NCI-H524 treated with DMSO at 0.1 percent for 48 hours (cell line): ENCODE measurements at regions not wholly inside any gene's neighbourhood (a gene's known extent, or its start where the extent isn't known, plus 50 kb on each side); places are given as distances from the start of the nearest gene placed in this dataset.
"Not testable (repeated sequence)": the region's sequence is repeated elsewhere in the genome, so short reads cannot be mapped to it uniquely, and the experiment has no call there.

Experiments used
- DNase-seq: peaks from one replicate; lab custom pipeline; 2025; lab: John Stamatoyannopoulos, UW

DNA sequence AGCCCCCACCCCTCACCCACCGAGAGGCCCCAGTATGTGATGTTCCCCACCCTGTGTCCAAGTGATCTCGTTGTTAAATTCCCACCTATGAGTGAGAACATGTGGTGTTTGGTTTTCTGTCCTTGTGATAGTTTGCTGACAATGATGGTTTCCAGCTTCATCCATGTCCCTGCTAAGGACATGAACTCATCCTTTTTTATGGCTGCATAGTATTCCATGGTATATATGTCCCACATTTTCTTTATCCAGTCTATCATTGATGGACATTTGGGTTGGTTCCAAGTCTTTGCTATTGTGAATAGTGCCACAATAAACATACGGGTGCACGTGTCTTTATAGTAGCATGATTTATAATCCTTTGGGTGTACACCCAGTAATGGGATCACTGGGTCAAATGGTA lies 79.2 kb downstream of the PXDC1 start:
- DNase-seq = not testable (repeated sequence)

DNA sequence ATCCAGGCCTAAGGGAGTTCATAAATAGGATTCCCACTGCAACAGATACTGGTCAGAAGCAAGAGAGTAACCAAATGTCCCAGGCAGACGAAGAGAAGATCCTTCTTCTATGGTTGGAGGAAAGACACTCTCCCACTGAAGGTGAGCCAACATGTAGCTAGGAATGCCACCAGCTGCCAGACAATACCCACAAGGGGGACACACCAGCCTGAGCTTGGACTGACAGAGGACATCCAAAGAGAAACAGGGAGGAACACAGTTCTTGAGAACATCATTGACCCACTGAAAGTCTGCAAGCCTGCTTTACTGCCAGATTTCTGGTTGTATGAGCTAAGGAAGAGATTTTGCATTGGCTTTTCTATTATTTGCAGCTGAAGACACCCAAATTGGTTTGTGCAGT lies 80.1 kb downstream of the PXDC1 start:
- no peak for DNase-seq

DNA sequence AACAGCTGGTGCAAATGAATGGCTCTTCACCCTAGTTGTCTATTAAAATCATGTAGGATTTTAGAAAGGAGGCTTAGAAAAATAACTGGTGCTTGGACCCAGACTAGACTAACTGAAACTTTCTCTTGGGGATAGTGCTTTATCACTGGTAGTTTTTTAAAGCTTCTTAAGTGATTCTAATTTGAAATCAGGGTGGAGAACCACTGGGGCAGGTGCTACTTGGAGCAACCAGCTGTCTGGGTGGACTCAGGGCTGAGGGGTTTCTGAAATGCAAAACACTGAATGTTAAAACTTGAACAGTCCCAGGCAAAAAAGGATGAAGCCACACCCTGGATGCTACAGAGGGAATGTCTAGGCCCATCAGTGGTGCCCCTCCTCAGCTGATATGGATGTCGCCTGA lies 81.2 kb downstream of the PXDC1 start:
- peak; percentile 7 for DNase-seq

DNA sequence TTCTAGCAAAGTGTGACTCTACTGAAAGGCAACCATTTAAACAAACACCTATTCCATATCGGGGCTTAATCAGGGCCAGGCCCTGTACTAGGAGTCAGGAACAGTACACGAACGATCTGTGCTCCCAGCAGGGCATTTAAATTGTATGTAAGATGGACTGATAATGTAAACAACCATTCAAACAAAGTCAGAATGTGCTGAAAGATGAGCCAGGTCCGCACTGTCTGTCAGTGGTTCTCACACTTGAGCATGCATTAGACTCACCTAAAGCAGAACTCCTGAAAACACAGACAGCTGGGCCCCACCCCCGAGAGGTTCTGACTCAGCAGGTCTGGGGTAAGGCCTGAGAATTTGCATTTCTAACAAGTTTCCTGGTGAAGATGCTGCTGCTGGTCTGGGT lies 81.6 kb downstream of the PXDC1 start:
- no peak for DNase-seq

DNA sequence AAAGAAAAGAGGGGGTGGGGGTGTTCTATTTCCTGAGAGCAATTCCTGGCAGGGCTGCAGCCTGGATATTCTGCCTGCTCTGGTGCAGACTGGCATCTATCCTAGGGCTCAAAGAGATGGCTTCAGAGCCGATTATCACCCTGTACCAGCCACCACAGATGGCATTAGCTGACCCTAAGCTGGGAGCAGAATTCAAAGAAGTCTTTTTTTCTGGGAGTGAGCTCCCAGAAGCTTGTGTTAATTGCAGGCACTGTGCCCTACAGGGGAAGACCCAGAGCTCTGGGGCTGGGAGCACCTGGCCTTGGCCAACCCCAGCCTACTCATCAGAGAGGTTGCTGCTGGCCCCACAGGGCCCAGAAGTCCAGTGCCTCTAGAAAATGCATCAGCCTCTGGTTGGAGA lies 85.9 kb downstream of the PXDC1 start:
- DNase-seq = no peak

DNA sequence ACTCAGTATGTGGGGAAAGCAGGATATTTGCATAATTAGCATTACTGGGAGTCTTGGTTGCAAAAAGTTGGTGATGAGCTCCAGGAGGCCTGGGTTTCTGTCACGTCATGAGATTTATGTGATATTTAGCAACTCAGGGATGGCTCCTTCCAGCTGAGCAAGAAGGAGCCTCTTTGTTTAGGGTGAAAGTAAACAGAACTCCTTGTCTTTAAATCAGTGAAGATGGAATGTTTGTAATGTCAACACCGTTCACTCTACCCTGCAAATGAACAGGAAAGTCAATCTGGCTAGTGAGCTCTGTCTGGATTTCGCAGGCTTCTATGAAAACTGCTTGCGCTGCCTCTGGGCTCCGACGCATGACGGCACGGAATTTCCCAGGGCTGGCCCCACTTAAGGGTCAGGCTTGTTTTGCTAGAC lies 86.9 kb downstream of the PXDC1 start:
- DNase-seq = no peak

DNA sequence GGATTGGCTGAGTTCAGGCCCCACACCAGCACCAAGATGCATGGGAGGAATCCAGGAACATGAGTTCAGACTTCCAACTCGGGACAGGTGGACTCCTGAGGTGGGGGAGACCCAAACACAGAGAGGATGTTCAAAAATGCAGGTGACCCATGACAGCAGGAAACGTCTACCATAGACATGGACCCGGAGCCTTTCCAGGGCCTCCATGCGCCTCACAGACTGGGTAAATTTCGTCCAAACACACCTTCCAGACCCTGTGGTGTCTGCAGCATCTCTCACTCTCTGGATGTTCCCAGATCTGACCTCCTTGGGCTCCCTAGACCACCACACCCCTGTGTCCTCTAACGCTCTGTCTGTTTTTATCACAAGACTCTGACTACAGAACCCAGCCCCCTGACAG lies 87.7 kb downstream of the PXDC1 start:
- no peak for DNase-seq

DNA sequence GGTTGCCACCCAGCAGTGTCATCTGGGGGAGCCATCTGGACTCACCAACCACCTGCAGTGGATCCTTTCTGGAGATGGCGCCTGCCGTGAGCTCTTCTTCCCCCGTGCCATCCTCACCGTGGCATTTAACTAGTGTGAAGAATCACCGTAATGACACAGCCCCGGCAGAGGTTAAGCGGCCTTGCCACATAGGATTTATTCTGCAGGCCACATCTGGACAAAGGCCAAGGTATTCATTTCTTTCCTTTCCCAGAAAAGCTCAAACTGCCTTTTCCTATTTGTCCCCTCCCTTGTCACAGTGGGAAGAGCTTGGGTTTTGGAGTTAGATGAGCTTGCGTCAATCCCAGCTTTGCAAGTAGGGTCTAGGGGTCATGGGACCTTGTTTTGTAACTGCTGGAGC lies 88.4 kb downstream of the PXDC1 start:
- DNase-seq = no peak

DNA sequence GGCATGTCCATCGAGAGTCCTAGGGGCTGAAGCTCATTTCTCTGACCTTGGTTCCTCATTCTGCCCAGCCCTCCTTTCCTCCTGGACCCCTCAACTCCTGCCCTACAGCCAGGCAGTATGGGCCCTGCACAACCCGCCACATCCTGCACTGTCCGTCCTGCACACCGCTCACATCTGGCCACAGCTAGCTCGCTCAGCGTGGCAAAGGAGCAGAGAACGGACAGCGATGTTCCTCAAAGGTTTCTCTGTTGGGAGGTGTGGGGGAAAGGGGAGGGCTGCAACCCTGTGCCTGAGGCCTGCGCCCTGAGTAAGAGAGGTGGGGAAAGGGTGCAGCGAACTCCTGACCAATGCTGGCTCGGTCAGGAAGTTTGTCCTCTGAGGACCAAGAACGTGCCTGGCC lies 90.1 kb downstream of the PXDC1 start:
- no peak for DNase-seq

DNA sequence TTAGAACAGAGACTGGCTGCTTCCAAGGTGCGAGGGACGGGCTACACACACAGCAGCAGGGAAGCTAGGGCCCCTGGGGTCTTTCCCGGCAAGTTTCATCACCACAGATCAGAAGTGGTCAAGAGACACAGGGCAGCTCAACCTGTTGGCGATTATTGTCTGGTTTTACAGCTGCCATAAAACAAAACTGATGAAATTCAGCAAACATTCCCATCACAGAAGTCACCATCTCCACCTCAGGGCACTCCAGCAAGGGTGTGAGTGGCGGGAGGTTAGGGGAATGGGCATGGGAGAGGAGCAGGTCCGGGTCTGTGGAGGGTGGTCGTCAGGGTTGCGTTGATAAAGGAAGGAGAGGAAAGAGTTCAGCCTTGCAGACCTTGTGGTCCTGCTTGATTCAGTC lies 91.0 kb downstream of the PXDC1 start:
- DNase-seq = no peak

DNA sequence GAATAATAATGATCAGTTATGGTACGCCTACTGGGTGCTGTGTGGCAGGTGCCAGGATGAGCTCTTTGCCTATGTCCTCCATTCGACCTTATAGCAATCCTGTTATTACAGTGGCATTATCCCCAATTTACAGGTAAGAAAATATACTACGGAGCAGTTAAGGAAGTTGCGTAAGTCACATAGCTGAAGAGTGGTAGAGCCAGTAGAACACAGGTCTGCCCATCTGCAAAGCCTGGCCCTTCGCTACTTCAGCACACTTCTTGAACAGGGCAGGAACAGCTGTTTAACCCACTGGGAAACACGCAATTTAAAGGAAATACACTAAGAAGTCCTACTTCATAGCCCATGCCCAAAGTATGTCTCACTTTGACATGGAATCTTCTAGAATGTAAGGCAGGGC lies 91.8 kb downstream of the PXDC1 start:
- no peak for DNase-seq

DNA sequence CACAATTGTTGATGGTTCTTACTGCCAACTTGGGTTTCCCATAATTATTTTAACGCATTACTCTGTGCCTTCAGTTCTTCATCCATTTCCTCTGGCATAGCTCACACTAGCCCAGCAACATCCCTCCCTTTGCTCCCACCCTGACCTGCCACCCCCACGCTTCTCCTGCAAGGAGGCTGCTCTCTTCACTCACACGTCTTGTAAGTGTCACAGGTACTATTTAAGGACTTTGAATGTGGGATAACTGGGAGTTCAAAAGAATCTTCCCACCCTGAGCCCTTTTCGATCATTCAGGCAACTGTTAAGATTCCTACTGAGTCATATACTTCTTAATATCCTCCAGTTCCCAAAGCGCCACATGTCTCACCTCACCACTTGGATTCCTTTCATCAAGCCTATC lies 95.4 kb downstream of the PXDC1 start:
- DNase-seq = no peak

DNA sequence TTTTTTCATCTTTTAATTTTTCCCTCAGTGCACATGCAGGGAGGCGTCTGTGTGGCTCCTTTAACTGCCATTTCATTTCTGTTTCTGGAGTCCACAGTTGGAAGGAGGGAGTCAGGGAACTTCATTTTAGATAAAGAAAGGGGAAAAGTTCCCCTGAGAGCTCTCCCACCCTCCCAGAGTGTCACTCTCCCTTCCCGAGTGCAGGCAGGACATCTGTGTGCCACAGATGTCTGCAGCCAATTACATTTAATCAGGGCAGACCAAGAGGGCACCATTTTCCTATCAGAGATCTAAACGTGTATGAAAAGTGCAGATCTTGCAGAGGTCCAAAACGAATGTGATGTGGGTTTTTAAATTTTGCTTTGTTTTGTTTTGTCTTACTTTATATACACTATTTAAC lies 96.6 kb downstream of the PXDC1 start:
- DNase-seq = peak; percentile 79

DNA sequence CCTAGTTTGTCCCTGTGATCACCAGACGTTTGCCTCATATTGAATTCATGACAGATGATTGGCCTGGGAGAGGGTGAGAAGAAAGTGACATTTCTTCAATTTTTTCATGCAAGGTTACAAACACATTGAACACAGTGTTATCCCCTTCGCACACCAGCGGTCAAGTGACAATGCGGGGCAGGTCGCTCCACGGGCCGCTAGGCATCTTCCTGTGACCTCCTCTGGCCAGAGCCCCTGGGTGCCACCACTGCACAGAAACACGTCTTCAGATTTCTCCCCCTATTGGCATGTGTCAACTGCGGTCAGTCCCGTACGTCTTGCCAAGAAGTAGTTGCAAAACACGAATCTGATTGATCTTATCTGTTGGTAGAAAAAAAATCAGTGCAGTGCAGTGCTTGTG lies 97.1 kb downstream of the PXDC1 start:
- DNase-seq = no peak

DNA sequence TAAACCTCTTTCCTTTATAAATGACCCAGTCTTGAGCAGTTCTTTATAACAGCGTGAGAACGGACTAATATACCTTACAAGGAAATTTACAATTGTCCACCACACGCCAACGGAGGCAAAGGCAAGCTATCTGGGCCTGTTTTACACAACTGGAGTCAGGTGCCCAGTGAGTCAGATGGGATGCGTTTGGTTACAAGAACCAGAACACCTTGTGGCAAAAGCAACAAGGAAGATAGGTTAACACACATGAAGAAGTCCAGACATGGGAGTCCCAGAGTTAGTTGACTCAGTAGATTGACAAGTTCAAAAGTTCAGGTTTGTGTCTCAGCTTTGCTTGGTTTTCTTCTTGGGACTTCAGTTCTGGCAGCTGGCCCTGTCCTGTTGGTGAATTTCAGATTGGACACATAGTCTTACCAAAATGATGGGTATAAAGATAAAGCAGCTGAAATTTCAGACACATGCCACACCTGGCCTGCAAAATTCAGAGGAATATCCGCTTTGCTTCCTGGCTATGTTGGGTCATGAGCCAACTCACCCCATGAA lies 97.9 kb downstream of the PXDC1 start:
- no peak for DNase-seq

DNA sequence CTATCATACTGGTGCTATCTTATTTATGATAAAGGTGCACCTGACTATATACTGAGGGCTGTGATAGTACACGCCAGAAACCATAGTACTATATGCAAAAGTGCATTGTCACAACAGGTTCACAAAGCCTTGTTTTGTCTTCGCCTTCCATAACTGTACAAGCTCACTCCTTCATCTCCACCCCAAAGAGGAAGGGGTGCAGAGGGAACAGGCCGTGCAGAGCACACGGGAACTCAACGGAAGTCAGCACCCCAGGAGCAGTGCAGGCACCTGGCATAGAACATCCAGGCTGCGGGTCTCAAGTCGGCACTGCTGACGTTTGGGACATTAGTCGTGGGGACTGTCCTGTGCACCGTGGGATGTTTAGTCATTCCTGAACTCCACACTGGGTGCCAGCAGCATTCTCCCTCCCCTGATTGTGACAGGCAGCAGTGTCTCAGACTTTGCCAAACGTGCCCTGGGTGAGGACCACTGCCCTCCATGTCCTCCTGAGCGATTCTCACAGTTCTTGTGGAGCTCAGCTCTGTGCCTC lies 99.7 kb downstream of the PXDC1 start:
- DNase-seq = no peak

DNA sequence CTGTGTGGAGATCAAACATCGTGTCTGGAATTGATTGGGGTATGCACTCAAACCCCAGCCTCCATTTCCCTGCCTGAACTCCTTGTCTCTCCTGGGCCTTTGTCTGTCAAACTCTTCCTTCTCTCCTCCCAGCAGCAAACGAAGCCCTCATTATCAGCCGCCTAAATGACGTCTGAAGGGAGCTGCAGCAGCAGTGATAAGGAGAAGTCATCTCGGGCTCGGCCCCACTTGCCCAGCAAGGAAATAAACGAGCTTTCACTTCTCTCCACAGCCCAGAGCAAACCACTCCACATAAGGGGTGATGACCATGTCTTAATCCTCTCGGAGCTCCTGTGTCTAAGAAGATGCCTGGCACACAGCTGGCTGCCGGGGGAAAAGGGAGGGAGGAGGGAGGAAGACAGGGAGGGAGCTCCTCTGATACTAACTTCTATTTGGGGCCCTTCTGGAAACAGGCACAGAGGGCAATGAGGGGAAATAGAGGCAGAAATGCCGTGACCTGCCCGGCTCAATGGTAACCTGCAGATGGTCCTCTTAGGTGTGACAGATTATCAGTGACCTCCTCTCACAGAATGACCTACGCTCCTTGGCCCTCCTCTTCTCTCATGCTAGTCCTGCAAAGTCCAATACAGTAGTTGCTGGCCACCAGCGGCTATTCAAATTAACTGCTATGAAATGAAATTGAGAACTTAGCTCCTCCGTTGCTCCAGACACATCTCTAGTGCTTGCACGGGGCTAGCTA lies 100.4 kb downstream of the PXDC1 start:
- peak; percentile 61 for DNase-seq

DNA sequence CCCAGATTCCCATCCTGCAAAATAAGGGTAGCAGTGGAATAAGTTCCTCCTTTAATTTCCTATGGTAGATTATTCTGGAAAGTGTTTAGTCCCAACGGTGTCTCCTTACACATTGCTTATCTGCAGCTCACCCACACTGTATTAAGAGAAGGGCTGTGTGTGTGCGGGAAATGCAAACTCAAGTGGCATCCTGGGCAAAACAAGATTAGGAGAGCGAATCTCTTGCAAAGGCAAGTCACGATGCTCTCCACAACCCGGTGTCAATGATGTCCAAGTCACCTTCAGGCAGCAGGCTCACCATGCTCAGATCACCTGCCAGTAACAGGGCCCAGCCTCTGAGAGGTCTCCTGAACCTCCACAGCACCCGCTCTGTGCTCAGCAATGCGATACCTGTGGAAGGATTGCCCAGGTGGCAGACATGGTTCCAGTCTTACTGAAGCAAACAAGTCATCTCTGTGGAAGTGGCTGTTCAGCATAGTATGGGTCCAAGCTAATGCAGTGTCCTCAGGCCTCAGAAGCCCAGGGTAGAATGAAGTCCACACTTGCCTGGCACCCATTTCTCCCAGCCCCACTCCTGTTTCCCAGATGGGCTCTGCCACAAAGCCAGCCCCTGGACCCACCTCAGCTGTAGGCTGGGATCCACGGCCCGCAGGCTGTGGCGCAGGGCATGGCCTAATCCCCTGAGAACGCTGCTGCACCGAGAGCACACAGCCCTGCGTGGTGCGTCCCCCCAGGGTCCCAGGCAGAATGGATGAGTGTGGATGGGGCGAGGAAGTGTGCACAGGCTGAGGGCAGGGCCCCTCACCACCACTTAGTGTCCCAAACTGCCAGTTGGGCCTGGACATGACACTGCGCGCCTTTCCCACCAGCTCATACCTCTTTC lies 101.2 kb downstream of the PXDC1 start:
- DNase-seq = no peak

DNA sequence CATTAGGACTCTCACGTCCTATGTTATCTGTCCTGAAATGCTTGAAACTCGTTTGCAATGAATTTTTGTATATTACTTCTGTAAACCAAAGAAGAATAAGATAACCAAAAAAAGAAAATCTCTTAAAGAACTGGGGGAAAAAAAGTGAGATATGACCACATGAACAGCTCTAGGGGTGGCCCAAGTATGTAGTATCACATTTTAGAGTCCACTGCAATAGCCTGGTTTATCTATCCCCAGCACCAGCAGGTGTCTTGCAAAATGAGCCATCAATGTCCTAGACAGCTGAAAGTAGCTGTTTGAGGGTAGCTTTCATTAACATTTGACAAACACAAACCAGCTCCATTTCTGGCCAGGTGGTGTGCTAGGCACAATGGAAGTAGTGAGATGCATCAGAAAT lies 102.8 kb downstream of the PXDC1 start:
- DNase-seq = no peak

DNA sequence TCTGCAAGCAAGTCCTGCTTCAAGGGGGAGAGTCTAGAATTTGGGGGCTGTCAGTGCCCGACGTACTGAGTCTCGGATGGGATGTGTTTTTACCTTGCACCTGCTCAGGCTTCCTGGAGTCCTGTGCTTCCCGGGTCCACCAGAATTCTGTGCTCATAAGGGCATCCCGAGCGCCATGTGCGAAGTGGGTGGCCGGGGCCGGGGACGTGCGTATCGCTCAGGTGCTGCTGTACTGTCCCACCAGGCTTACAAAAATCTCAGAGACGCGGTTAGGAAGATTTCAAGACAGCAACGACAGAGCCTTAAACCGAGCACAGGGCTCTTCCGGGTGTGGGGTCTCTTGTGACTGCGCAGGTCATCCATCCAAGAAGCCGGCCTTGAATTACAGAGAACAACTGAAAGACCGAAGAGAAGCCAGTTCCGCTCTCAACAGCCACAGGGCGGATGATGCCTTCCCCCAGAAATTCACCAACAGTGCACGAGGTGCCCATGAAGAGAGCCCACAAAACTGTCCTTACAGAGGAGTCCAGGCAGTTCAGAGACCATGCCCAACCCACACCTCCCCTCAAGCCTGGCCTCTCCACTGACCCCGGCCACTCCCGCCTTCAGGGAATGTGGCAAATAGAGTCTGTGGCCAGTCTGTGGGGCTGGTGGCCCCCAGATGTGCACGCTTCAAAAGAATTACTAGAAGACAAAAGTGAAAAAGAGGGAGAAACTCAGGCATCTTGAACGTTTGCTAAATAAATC lies 104.7 kb downstream of the PXDC1 start:
- DNase-seq = no peak

DNA sequence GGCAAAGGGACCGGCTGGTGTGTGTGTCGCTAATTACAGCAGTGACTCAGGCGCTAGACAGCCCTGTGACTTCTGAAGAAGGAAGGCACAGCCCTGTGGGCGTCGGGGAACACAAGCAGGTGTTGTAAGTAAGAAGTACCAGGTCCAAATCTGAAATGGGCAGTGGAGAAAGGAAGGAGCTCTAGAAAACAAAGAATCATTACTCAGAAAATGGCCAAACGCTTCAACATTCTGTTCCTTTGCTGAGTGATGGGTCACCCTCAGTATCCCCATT lies 106.8 kb downstream of the PXDC1 start:
- DNase-seq = no peak

DNA sequence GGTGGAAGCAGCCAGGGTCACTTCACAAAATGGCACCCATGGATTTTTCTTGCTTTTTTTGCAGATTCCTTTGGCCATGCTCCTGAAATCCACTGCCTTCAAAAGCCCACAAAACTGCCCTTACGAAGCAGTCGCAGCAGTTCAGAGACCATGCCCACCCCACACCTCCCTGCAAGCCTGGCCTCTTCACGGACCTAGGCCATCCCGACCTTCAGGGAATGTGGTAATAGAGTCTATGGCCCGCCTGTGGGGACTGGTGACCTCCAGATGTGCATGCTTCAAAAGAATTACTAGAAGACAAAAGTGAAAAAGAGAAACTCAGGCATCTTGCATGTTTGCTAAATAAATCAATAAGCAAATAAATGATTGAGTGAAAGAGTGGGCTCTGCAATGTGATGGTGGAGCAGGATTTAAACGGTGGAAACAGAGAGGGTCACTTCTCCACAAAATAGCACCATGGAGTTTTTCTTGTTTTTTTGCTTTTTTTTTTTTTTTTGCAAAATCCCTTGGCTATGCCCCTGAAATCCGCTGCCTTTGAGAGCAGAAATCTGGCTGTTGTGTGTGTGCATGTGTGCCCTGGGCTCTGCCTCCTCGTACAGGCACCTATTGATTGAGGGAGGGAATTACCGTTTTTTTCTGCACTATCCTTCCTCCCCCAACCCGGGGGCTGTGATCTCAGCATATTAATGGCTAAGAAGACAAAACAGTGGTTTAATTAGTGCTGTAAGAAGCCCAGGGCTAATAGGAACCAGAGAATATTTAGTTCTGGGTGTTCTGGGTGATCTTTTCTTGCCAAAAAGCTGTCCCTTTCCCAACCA lies 107.4 kb downstream of the PXDC1 start:
- DNase-seq = no peak
